NOMO-1 treated with dmso at 0.1 percent for 144 hours (cell line): ENCODE measurements at regions not wholly inside any gene's neighbourhood (a gene's known extent, or its start where the extent isn't known, plus 50 kb on each side); places are given as distances from the start of the nearest gene placed in this dataset.
"Not testable (repeated sequence)": the region's sequence is repeated elsewhere in the genome, so short reads cannot be mapped to it uniquely, and the experiment has no call there.

Experiments
- DNase-seq: peaks from one replicate; lab custom pipeline; 2025; ENCODE audit not compliant: unreplicated experiment; lab: John Stamatoyannopoulos, UW

DNA sequence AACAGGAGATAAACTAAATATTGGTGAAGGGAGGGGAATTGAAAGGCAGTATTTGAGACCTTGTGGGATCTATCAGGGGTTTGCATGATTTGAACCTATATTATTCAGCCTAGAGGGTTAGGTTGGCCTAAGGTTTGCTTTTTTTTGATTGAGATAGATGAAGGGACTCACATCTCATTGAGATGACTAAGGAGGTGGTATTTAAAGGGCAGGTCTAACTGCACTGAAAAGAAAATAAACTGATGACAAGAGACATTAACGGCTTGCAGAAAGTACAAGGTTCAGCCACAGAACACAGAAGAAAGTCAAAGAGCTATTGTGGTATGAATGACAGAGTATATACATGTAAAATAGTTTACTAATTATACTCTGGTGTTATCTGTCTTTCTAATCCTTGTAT lies 412.7 kb downstream of the CDH10 start:
- no peak for DNase-seq

DNA sequence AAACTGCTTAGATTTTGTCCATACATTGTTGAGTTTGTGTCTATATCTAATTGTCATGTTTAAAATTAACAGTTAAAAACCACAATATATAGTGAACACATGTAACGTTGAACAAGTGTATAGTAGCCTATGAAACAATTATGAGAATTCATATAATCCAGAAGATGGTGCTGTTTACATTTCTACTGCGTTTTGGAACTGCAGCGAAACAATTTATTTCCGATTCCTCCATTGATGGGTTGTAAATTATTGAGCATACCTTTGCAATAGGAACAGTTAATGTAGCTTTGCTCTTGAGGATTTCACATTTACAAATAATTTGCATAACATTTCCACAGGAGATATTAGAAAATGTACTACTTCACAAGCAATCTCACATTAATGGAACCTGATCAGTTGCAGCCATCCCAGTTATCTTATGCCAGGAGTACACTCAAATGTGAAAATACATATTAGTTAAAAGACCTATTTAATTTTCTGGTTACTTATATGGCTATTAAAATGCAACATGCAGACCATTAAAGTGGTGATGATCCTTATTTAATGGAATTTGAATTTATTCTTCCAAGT lies 411.8 kb downstream of the CDH10 start:
- no peak for DNase-seq

DNA sequence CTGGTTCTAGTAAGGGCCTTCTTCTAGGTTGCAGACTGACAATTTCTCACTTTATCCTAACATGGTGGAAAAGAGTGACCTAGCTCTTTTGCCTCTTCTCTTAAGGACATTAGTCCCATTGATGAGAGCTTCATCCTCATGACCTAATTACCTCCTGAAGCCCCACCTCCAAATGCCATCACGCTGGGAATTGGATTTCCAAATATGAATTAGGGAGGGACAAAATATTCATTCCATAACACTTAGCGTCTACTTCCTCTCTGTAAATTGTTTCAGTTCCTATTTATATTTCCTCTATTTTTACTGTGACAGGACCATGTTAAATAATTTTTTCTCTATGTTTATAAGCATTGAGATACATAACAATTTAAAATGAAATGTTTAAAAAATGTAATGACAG lies 408.8 kb downstream of the CDH10 start:
- DNase-seq = peak; percentile 54

DNA sequence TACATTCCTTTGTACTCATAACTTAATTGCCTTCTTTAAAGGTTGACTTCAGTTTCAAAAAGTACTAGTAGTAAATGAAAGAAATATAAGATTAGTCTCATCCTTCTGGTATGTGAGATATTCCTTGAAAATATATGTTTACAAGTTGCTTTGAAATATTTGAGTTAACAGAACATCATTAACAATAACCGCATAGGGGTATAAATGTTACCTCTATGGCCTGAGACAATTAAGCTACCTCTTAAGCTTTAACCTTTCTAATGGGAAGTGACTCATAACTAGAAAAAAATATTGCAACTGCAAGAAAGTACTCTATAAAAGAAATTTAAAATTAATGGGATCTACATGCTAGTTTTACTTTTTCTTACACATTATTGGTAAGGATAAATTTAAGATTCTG lies 399.0 kb downstream of the CDH10 start:
- no peak for DNase-seq

DNA sequence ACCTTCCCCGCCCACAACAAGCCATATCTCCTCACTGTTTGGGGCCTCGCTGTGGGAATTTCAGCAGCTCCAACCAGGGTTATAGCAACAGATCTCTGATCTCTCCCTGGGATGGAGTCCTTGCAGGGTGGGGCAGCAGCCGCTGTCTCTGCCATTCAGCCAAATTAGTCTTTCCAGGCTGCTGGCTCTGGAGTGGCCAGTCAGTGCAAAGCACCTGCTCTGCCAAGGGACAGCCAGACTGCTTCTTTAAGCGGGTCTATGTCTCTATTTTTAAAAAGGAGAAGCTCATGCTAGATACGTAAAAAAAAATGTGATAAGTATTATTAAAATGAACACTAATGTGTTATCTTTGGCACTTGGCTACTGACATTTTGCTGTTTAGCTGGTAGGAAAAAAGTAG lies 380.2 kb downstream of the CDH10 start:
- no peak for DNase-seq

DNA sequence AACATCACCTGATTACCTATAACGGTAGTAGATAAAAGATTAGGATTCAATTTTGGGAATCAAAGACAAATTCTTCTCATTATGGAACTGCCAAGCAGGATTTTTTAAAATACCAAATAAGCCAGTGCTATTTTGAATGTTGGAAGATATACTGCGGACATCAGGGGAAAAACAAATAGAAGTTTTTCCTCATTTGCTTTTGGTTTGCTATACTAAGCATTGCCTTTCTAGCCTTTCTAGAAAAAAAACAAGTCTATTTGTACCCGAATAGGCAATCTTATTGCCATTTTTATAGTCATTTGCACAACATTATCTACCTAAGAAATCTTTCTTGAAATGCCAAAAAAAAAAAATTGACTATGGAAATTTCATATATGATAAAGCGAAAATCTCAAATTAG lies 379.5 kb downstream of the CDH10 start:
- DNase-seq = no peak

DNA sequence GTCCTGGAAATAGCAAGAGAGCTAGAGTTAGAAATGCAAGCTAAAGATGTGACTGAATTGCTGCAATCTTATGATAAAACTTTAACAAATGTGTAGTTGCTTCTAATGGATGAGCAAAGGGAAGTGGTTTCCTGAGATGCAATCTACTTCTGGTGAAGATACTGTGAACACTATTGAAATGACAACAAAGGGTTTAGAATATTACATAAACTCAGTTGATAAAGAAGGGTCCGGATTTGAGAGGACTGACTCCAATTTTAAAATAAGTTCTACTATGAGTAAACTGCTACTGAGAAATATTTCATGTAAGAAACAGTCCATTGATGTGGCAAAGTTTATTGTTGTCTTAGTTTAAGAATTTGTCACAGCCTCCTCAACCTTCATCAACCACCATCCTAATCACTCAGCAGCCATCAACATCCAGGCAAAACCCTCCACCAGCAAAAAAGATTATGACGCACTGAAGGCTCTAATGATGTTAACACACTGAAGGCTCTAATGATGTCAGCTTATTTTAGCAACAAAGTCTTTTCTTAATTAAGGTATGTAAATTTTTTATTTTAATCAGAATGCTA lies 376.2 kb downstream of the CDH10 start:
- no peak for DNase-seq

DNA sequence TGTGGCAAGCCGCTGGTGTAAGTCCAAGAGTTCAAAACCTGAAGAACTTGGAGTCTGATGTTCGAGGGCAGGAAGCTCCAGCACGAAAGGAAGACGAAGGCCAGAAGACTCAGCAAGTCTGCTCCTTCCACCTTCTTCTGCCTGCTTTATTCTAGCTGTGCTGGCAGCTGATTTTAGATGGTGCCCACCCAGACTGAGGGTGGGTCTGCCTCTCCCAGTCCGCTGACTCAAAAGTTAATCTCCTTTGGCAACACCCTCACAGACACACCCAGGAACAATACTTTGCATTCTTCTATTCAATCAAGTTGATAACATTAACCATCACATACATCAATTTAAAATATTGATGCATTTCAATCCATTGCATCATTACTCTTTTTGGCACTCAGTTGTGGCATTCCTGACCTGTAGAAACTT lies 373.1 kb downstream of the CDH10 start:
- not testable (repeated sequence) for DNase-seq

DNA sequence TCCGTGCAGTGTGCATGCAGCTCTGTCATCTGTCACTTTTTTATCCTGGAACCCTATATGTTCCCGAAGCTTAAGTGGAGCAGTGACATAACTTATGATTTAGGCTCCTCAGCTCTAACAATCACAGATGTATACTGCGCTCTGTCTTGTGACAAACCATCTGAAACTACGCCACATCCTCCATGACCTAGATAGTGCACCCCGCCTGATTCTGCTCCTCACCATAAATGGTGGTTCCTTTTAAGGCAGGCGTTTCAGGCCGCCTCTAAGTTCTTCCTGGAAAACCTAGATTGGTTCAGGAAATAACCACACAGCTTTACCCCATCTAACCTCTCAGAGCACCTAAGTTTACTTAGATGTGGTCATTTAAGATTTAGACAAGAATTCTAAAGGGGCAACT lies 372.0 kb downstream of the CDH10 start:
- DNase-seq = no peak

DNA sequence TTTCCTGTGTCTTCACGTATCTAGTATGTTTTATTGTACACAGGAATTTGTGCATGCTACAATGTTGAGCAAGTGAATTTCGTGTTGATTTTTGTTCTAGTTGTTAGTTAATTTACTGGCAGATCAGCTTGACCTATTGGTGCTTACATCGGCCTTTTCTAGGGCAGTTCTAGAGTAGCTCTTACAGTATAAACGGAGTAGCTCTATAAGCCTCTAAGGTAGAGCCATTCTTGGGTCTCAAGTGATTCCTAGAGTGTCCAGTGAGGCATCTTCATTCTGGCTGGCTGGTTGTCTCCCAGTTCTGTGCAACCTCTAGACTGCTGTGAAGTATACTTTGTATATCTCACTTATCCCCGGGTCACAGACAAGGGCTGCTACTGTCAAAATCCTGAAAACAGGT lies 364.6 kb downstream of the CDH10 start:
- no peak for DNase-seq

DNA sequence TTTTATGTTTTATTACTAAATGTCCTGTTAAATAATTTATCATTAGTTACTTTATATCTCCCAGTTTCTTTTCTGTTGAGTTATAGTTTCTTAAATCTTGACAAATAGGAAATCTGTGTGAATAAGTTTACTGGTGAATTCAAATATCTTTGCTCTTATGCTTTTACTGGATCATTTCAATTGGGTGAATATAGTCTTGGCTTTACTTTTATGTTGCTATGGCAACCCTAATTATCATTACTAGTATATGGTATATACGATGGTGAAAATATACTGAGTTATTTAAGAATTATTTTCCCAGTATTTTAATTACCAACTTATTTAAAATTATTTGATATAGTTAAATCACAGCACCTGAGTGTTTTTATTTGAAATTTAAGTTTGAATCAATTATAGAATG lies 363.0 kb downstream of the CDH10 start:
- no peak for DNase-seq

DNA sequence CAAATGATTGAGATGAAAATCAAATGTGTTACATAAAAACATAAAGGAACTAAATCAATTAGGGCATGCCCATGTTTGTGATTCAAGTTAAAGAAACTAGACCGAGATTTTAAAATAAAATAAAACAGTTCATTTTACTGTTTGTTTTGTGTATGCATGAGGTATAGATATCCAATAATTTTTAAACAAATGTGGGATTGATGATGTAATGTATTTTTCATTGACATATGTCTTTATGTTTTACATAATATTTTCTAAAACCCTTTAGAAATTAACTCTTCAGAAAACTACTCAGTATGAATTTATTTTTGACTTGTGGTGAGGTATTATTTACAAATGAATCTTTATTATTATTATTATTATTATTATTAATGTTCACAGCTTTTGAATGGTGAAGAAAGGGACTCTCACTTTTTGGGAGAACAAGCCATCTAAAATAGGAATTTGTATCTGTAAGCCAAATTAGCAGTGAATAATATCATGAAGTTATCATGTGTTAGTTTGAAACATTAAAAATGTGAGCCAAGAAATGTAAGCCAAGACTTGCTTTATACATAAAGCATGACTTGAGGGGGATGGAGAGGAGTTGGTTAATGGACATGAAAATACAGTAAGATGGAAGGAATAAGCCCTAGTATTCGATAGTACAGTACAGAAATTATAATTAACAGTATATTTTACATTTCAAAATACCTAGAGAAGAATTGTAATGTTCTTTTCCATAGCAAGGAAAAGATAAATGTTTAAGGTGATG lies 355.0 kb downstream of the CDH10 start:
- no peak for DNase-seq

DNA sequence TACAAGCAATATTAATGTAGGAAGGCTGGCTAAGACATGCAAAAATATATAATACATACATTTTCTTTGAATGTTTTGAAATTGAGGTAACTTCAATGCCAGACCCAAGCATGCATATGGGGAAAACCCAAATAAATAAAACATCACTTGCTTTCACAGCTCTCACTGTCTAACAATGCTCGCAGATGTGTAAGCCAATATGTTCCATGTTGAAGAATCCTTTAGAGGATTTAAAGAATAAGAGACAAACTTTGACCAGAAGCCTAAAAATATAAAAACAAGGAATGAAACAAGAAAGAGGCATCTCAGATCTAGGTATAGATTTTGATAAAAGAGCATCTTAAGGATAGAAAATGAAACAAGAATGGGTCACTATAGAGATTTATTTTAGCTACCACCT lies 354.2 kb downstream of the CDH10 start:
- no peak for DNase-seq

DNA sequence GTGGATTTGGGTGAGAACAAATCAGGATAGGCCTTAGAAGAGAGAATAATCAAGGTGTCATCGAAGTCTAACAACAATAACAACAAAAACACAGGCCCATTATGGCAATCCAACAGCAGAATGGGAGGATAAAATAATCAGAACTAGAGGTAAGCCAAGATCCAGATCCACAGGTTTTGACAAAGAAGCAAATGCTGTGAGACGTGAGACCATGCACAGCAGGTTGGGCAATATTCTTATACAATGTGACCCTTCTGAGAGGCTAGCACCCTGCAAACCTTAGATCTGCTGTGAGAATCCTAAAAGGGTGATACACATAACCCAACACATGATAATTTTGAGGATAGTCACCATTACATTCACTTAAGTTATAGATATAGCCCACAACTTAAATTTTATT lies 352.9 kb downstream of the CDH10 start:
- DNase-seq = no peak

DNA sequence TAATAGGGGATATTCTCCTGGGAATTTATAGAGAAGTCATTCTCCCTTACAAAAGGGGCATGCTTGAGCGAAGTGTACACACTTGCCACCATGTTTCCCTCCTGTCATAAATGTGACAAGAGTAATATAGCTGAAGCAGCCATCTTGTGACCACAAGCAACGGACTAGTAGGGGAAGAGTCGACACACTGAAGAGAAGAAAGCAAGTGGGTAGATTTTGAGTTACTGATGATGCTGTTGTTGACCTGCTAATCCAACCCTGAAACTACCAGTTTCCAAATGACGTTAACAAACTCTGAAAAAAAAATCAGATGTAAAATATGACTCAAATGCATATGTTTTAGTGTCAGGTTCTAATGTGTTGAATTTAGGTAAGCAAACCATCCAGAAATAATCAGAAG lies 350.4 kb downstream of the CDH10 start:
- DNase-seq = no peak

DNA sequence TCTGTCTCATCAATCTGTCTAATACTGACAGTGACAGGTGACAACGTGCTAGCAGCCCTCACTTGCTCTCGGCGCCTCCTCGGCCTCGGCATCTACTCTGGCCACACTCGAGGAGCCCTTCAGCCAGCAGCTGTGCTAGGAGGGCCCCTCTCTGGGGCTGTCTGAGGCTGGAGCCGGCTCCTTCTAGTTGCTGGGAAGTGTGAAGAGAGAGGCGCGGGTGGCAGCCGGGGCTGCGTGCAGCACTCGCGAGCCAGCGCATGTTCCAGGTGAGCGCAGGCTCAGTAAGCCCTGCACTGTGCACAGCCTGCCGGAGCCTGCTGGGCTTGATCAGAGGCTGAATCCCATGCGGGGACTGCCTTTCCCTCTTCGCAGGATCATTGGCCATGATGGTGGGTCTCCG lies 330.7 kb downstream of the CDH10 start:
- no peak for DNase-seq

DNA sequence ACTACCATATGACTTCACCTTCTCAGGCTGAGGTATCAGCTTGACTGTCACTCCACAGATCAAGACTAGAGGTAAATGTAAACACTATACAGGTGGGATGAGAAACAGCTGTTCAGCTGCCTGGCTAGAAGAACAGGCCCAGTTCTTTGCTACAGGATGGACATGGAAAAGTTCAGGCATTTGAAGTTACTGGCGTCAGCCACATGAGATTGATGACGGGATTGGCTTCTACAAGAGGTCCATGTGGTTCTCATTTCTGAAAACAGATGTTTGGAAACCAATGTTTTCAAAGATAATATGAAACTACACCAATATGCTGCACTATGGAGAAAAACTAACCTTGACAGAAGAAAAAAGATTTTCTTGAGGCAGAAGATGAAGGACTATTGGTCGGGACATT lies 324.1 kb downstream of the CDH10 start:
- no peak for DNase-seq

DNA sequence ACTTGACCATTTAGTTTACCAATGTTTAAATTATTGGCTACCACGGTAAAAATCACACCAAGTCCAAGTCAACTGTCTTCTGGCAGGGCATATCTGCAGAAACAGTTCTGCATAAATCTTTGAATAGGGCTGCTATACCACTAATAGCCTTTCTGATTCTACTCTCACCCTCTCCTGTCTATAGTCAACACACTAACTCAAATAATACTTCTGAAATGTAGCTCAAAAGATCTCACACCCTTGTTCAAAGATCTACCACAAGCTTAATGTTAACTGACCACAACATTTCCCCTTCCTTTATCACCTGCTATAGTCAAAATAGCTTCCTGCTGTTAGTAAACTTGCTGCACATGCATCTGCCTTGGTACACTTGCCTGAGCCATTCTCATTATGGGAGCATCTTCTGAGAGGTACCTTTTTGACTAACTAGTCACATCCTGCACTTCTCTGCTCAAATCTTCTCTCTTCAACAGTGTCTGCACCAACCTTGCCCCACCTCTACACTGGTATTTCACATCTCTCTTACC lies 319.4 kb downstream of the CDH10 start:
- DNase-seq = no peak

DNA sequence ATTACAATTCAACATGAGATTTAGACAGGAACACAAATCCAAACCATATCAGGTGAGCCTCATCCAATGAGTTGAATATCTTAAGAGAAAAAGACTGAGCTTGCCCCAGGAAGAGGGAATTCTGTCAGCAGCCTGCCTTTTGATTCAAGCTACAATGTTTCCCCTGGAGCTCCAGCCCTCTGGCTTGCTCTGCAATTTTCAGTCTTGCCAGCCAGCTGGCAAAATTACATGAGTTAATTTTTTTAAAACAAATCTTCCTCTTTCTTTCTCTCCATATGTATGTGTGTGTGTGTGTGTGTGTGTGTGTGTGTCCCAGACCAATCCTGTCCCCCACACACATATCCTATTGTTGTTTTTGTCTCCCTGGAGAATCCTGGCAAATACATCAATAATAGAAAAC lies 313.2 kb downstream of the CDH10 start:
- DNase-seq = no peak

DNA sequence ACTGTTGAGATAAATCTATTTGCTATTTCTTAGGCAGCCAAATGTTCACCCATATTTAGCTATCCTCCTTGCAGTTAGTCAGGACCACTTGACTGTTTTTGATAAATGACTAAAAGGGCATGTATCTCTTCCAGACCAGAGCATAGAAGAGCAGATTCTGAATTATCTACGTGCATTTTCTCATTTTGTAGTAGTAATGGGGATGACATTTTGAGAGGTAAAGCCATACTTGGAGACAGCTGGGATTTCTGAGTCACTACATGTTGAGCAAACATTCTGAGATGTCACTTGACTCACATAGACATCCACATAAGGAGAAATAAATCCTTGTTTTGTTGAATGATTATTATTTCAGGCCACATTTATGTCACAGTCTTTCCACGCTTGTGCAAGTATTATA lies 297.6 kb downstream of the CDH10 start:
- no peak for DNase-seq

DNA sequence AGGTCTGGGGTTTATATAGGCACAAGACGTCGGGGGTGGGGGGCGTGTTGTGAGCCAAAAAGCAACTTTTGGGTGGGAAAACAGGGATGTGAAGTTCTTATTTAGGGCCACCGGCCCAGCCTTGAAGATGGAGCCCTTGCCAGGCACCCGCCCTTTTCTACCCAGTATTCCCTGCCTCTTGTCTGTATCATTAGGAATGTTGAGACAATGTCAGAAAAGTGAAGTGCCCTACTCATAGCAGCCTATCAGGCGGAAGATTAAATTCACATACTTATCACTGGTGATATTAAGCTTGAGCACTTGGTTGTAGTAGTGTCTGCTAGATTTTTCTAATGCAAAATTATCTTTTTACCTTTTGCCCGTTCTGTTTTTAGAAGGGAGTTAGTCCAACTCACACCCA lies 293.5 kb downstream of the CDH10 start:
- no peak for DNase-seq

DNA sequence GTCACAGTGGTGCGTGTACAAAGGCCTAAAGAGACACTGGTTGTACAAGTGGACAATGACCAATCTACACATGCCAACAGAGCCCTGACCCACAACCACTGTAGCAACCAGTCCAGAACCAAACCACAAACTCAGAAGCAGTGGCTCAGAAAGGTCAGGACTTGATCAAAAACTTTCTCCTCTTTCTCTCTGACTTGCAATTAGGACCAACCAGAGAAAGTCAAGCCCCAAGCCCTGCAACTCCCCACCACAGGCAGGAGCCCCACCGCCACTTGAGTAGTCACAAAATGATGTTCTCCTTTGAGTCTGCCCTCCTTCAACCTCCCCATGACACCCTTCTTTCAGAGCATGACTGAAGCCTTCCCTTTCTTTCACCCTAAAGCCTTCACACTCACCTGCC lies 291.8 kb downstream of the CDH10 start:
- no peak for DNase-seq

DNA sequence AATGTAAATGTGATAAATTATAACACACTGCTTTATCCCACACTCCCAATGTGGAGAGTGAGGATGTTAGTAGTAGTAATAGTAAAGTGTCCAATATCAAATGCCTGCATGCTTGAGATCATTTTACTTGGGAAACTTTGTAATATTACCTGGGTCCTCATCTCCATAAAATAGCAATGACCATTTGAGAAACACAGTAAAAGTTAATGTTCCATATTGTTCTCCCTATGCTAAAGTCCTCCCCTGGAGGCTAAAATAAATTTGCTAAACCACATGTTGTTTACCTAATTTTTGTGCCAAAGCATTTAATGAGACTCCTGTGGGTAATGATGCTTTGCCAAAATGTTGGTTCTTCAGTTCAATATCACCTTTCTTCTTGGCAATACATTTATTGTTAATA lies 291.2 kb downstream of the CDH10 start:
- no peak for DNase-seq
